WERI-Rb-1 (cell line): ENCODE measurements at regions not wholly inside any gene's neighbourhood (a gene's known extent, or its start where the extent isn't known, plus 50 kb on each side); places are given as distances from the start of the nearest gene placed in this dataset.

ENCODE experiments used
- DNase-seq: peaks from one replicate; pipeline ENCODE4 v3.0.0-alpha.2; 2020
- H3K27ac ChIP-seq: fragments of 250-450 bp; sonication (Bioruptor Pico); 2 replicates; pipeline ENCODE4 v1.5.1; 2020; ENCODE audit warnings: mild to moderate bottlenecking, moderate library complexity
- H3K27me3 ChIP-seq: fragments of 250-450 bp; sonication (Bioruptor Pico); 2 replicates; pipeline ENCODE4 v1.5.1; 2021; ENCODE audit warnings: mild to moderate bottlenecking, low read depth, moderate library complexity; ENCODE audit not compliant: insufficient read depth, severe bottlenecking
- H3K36me3 ChIP-seq: fragments of 250-450 bp; sonication (Bioruptor Pico); 2 replicates; pipeline ENCODE4 v1.5.1; 2020; ENCODE audit warnings: mild to moderate bottlenecking, moderate library complexity
- H3K4me3 ChIP-seq: 2 replicates; pipeline ENCODE4 v1.5.1; 2011; ENCODE audit warnings: low read depth, mild to moderate bottlenecking, control low read depth, low read length
- H3K9me3 ChIP-seq: fragments of 250-450 bp; sonication (Bioruptor Pico); 2 replicates; pipeline ENCODE4 v1.5.1; 2021; ENCODE audit warnings: mild to moderate bottlenecking, moderate library complexity; ENCODE audit not compliant: severe bottlenecking
- CTCF ChIP-seq: IDR thresholded peaks from 2 replicates; pipeline ENCODE4 v1.5.1; 2011; ENCODE audit warnings: low read depth, mild to moderate bottlenecking, control low read depth, inconsistent platforms, low read length

- no peak for TF ChIP-seq CTCF
- Histone ChIP-seq H3K27me3 (no peaks in the 10 kb centered on the region), H3K9me3 (no peaks in the 10 kb centered on the region), H3K27ac (no peak overlapping the region), H3K4me3 (no peak overlapping the region), H3K36me3 (no peaks in the 10 kb centered on the region)
- no peak for DNase-seq
Observed at GRCh38 chr7:95662987-95663386, 66.7 kb upstream of the PDK4 start.

GRCh38 chr7:95660023-95660434 is 63.7 kb upstream of the PDK4 start:
- Histone ChIP-seq H3K9me3 (no peaks in the 10 kb centered on the region), H3K4me3 (no peak overlapping the region), H3K36me3 (no peaks in the 10 kb centered on the region), H3K27ac (no peak overlapping the region), H3K27me3 (no peaks in the 10 kb centered on the region)
- no peak for TF ChIP-seq CTCF
- no peak for DNase-seq

- Histone ChIP-seq H3K9me3 (no peaks in the 10 kb centered on the region), H3K4me3 (no peak overlapping the region), H3K36me3 (no peaks in the 10 kb centered on the region), H3K27ac (no peak overlapping the region), H3K27me3 (no peaks in the 10 kb centered on the region)
- DNase-seq, result no peak
- TF ChIP-seq CTCF, result no peak
Observed at GRCh38 chr7:95658676-95659075, 62.4 kb upstream of the PDK4 start.

GRCh38 chr7:95649546-95649945 is 53.2 kb upstream of the PDK4 start:
- no peak overlapping the region for H3K27ac ChIP-seq
- H3K4me3 ChIP-seq, result no peak overlapping the region
- DNase-seq, result no peak
- no peak for TF ChIP-seq CTCF
- H3K27me3 ChIP-seq, result no peaks in the 10 kb centered on the region
- no peaks in the 10 kb centered on the region for H3K9me3 ChIP-seq
- H3K36me3 ChIP-seq, result no peaks in the 10 kb centered on the region

- no peak for DNase-seq
- Histone ChIP-seq H3K27ac (no peak overlapping the region), H3K27me3 (no peaks in the 10 kb centered on the region), H3K9me3 (no peaks in the 10 kb centered on the region), H3K36me3 (no peaks in the 10 kb centered on the region), H3K4me3 (no peak overlapping the region)
- no peak for TF ChIP-seq CTCF
Observed at GRCh38 chr7:95646350-95646749, 50.0 kb upstream of the PDK4 start.
